ENCODE measurements at regions not wholly inside any gene's neighbourhood (a gene's known extent, or its start where the extent isn't known, plus 50 kb on each side); places are given as distances from the start of the nearest gene placed in this dataset.

DNA sequence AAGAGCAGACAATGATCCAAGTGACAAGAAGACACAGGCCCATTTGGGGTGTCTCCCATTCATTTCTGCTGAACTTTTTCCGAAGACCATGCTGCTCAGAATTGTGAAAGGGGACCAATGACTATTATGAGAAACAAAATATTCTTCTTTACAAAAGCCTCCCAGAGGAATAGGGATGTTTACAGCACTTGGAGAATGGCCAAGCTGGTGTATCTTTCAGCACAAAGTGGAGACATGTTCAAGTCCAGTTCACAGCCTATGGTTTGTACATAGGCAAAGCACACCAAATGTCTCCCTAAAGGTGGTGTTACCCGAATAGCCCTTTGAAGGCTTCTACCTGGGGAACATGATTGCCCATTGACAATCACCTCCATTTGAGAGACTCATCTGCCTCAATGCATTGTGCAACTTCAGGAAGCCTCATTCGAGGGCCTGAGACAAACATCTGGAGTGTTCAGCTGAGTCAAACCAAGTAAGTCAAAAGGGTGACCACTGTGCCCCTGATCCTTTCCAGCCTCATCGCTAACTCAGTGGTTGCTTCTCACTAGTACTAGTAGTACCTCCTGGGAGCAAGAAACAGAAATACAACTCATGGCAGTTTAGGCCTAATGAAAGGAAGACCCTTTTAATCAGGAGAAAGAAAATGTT is 451.0 kb upstream of the MARCKS start:
- intact Hi-C loops (cut with DNase I; ENCODE audit: low total_unique reads) = no loop called here
- H3K36me3 ChIP-seq = no peaks in the 10 kb centered on the region
- H3K27me3 ChIP-seq = no peaks in the 10 kb centered on the region
- no peak for DNase-seq
- H3K4me1 ChIP-seq = no peaks in the 10 kb centered on the region
- no peak overlapping the region for H3K27ac ChIP-seq
- no peaks in the 10 kb centered on the region for H3K9me3 ChIP-seq
- no peak overlapping the region for H3K4me3 ChIP-seq
- TF ChIP-seq, protein P1, sequence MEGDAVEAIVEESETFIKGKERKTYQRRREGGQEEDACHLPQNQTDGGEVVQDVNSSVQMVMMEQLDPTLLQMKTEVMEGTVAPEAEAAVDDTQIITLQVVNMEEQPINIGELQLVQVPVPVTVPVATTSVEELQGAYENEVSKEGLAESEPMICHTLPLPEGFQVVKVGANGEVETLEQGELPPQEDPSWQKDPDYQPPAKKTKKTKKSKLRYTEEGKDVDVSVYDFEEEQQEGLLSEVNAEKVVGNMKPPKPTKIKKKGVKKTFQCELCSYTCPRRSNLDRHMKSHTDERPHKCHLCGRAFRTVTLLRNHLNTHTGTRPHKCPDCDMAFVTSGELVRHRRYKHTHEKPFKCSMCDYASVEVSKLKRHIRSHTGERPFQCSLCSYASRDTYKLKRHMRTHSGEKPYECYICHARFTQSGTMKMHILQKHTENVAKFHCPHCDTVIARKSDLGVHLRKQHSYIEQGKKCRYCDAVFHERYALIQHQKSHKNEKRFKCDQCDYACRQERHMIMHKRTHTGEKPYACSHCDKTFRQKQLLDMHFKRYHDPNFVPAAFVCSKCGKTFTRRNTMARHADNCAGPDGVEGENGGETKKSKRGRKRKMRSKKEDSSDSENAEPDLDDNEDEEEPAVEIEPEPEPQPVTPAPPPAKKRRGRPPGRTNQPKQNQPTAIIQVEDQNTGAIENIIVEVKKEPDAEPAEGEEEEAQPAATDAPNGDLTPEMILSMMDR (IDR thresholded peaks at IDR 0.05) = no peak

DNA sequence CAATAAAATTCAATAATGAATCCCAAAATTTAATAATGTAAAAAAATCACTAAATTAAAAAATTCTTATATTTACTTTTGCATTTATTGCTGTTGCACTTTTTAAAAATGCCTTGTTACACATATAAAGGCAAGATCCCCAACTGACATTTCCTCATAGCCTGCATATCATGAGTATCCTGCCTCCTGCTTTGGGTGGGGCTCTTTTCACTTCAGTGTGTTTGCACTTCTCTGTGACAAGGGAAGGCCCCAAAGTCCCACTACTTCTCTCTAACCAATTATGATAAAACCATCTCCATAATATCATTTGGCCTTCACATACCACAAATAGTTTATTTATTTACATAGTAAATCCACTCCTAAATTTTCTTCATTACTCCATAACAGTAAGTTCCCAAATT is 446.1 kb upstream of the MARCKS start:
- peaks cover 0 to 14% (median 4%) of the 10 kb centered on the region in 4 donors for H3K4me1 ChIP-seq
- no peak overlapping the region for H3K4me3 ChIP-seq
- H3K27me3 ChIP-seq = no peaks in the 10 kb centered on the region
- DNase-seq = no peak
- H3K36me3 ChIP-seq = no peaks in the 10 kb centered on the region
- no peak overlapping the region for H3K27ac ChIP-seq
- TF ChIP-seq, protein P1 (IDR thresholded peaks at IDR 0.05) = no peak
- intact Hi-C loops (cut with DNase I; ENCODE audit: low total_unique reads) = no loop called here
- no peaks in the 10 kb centered on the region for H3K9me3 ChIP-seq

DNA sequence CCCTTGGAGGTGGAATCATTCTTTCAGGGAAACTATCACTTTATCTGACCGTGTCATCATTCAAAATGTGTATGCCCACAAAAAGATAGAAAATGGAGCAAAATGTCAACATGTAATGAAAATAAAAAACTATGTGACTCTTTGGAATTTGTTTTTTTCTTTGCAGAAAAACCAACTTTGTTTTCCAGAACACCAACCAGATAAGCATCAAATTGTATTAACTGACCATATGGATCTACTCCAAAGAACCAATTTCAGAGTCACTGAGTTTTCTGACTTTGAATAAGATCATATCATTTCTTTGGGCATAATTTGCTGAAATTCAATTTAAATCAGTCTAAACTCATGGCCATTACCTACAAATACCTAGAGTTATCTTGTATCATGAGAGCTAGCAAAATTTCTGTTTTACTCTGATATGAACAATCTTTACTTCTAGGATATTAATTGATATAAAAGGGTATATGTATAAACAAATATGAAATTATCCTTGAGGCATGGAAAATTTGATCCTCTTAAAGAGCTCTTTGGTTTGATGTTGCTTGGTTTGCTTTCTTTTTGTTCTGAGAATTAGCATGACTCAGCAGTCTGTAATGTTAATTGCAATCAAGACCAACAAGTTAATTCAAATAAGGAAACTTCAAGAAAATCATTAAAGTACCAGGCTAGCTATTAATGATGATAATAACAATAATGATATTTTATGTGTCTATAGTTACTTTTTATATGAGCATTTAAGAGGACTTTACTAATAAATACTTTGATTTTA is 444.4 kb upstream of the MARCKS start:
- Histone ChIP-seq H3K27ac (no peak overlapping the region), H3K27me3 (no peaks in the 10 kb centered on the region), H3K36me3 (no peaks in the 10 kb centered on the region), H3K9me3 (no peaks in the 10 kb centered on the region), H3K4me1 (peaks cover 0 to 21% (median 4%) of the 10 kb centered on the region in 4 donors), H3K4me3 (no peak overlapping the region)
- intact Hi-C loops (cut with DNase I; ENCODE audit: low total_unique reads) = no loop called here
- TF ChIP-seq, protein P1 (IDR thresholded peaks at IDR 0.05) = no peak
- DNase-seq = no peak

DNA sequence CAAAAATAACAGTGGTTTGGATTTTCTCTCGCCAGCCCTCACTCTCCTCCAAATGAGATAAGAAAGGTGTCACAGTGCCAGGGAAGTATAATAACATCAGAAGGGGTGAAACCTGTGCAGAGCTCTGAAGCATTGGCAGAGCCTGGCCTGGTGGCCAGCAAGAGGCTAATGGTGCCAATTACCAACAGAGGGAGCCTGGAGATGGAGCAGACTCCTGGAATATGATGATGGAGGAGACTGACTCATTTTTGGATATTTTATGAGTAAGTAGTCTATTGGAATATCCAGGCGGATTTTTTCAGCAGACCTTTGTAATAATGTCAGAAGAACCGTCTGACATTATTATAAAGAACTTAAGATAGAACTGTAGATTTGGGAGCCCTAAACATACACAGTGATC is 442.6 kb upstream of the MARCKS start:
- Histone ChIP-seq H3K27ac (no peak overlapping the region), H3K27me3 (no peaks in the 10 kb centered on the region), H3K4me1 (peaks cover 0 to 21% (median 4%) of the 10 kb centered on the region in 4 donors), H3K36me3 (no peaks in the 10 kb centered on the region), H3K4me3 (no peak overlapping the region), H3K9me3 (no peaks in the 10 kb centered on the region)
- intact Hi-C loops (cut with DNase I; ENCODE audit: low total_unique reads) = no loop called here
- DNase-seq = peak; percentile 33 to 72
- TF ChIP-seq, protein P1 (IDR thresholded peaks at IDR 0.05) = peak; percentile 58 to 75

DNA sequence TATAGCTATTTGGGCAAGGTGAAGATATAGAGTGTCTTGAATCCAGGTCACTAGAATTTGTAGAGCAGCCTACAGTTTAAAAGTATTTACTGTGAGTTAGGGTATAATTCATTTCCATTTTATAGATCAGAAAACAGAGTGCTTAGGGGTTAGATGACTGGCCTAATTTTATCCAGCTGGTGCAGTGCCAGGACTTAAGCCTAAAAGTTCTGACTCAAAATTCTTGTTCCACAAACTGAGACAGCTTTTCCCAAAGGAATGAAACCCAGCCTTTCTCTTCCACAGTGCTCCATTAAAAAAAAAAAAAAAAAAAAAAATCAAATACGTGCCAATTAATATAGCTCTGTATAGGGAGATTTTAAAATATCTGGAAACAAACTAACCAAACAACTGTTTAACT is 441.0 kb upstream of the MARCKS start:
- intact Hi-C loops (cut with DNase I; ENCODE audit: low total_unique reads) = loop anchor here (5.0 kb wide), 1 partner anchor 441 kb away; the partner anchor contains the start of gene MARCKS
- Histone ChIP-seq H3K9me3 (no peaks in the 10 kb centered on the region), H3K27me3 (no peaks in the 10 kb centered on the region), H3K36me3 (no peaks in the 10 kb centered on the region), H3K4me1 (peaks cover 0 to 21% (median 4%) of the 10 kb centered on the region in 4 donors), H3K27ac (no peak overlapping the region), H3K4me3 (no peak overlapping the region)
- no peak for DNase-seq
- TF ChIP-seq, protein P1 (IDR thresholded peaks at IDR 0.05) = no peak

All from tibial artery (tissue), 4 donors.